ENCODE measurements at regions not wholly inside any gene's neighbourhood (a gene's known extent, or its start where the extent isn't known, plus 50 kb on each side); places are given as distances from the start of the nearest gene placed in this dataset.

GRCh38 chr20:57851796-57852195, 142.0 kb upstream of the PMEPA1 start:
- no peak overlapping the region for H3K4me2 ChIP-seq (ENCODE audit: low read length)
- H3K36me3 ChIP-seq (replicated peaks; ENCODE audit: low read depth, low read length), result no peaks in the 10 kb centered on the region
- peaks cover 76% of the 10 kb centered on the region for H3K27me3 ChIP-seq (ENCODE audit: low read depth, low read length)
- H3K79me2 ChIP-seq (ENCODE audit: low read length), result no peaks in the 10 kb centered on the region
- H3K9ac ChIP-seq (ENCODE audit: low read length), result no peak overlapping the region
- no peaks in the 10 kb centered on the region for H4K20me1 ChIP-seq (ENCODE audit: insufficient read depth, low read length)
- H2AFZ ChIP-seq (ENCODE audit: low read depth, low read length), result no peak overlapping the region
- H3K4me1 ChIP-seq (ENCODE audit: low read length), result no peaks in the 10 kb centered on the region
- no peak overlapping the region for H3K4me3 ChIP-seq (ENCODE audit: low read length)
- no peak overlapping the region for H3K27ac ChIP-seq (ENCODE audit: low read length)
- TF ChIP-seq EZH2phosphoT487 (IDR thresholded peaks at IDR 0.05; ENCODE audit: low read depth) (no peak), CTCF (IDR thresholded peaks at IDR 0.05; ENCODE audit: low read depth, low read length) (no peak)
- H3K9me3 ChIP-seq (ENCODE audit: insufficient read depth, low read length), result no peaks in the 10 kb centered on the region

GRCh38 chr20:57851025-57851682, 141.3 kb upstream of the PMEPA1 start:
- Histone ChIP-seq H3K4me3 (ENCODE audit: low read length) (no peak overlapping the region), H3K9ac (ENCODE audit: low read length) (no peak overlapping the region), H3K27me3 (ENCODE audit: low read depth, low read length) (peaks cover 75% of the 10 kb centered on the region), H3K4me2 (ENCODE audit: low read length) (no peak overlapping the region), H3K4me1 (ENCODE audit: low read length) (no peaks in the 10 kb centered on the region), H3K79me2 (ENCODE audit: low read length) (no peaks in the 10 kb centered on the region), H3K9me3 (ENCODE audit: insufficient read depth, low read length) (no peaks in the 10 kb centered on the region), H4K20me1 (ENCODE audit: insufficient read depth, low read length) (no peaks in the 10 kb centered on the region), H3K27ac (ENCODE audit: low read length) (no peak overlapping the region), H3K36me3 (replicated peaks; ENCODE audit: low read depth, low read length) (no peaks in the 10 kb centered on the region), H2AFZ (ENCODE audit: low read depth, low read length) (no peak overlapping the region)
- no peak for TF ChIP-seq EZH2phosphoT487 (IDR thresholded peaks at IDR 0.05; ENCODE audit: low read depth)
- TF ChIP-seq CTCF (IDR thresholded peaks at IDR 0.05; ENCODE audit: low read depth, low read length), result no peak

GRCh38 chr20:57849521-57850215, 139.9 kb upstream of the PMEPA1 start:
- peaks cover 73% of the 10 kb centered on the region for H3K27me3 ChIP-seq (ENCODE audit: low read depth, low read length)
- no peaks in the 10 kb centered on the region for H3K9me3 ChIP-seq (ENCODE audit: insufficient read depth, low read length)
- H3K4me3 ChIP-seq (ENCODE audit: low read length), result no peak overlapping the region
- no peaks in the 10 kb centered on the region for H4K20me1 ChIP-seq (ENCODE audit: insufficient read depth, low read length)
- H2AFZ ChIP-seq (ENCODE audit: low read depth, low read length), result no peak overlapping the region
- no peak overlapping the region for H3K4me2 ChIP-seq (ENCODE audit: low read length)
- no peak for TF ChIP-seq EZH2phosphoT487 (IDR thresholded peaks at IDR 0.05; ENCODE audit: low read depth)
- no peak for TF ChIP-seq CTCF (IDR thresholded peaks at IDR 0.05; ENCODE audit: low read depth, low read length)
- no peak overlapping the region for H3K27ac ChIP-seq (ENCODE audit: low read length)
- no peaks in the 10 kb centered on the region for H3K79me2 ChIP-seq (ENCODE audit: low read length)
- H3K9ac ChIP-seq (ENCODE audit: low read length), result no peak overlapping the region
- H3K36me3 ChIP-seq (replicated peaks; ENCODE audit: low read depth, low read length), result no peaks in the 10 kb centered on the region
- no peaks in the 10 kb centered on the region for H3K4me1 ChIP-seq (ENCODE audit: low read length)

GRCh38 chr20:57849121-57849520, 139.3 kb upstream of the PMEPA1 start:
- no peak overlapping the region for H3K4me2 ChIP-seq (ENCODE audit: low read length)
- H3K9me3 ChIP-seq (ENCODE audit: insufficient read depth, low read length), result no peaks in the 10 kb centered on the region
- no peak overlapping the region for H2AFZ ChIP-seq (ENCODE audit: low read depth, low read length)
- no peaks in the 10 kb centered on the region for H3K4me1 ChIP-seq (ENCODE audit: low read length)
- no peak overlapping the region for H3K4me3 ChIP-seq (ENCODE audit: low read length)
- H3K36me3 ChIP-seq (replicated peaks; ENCODE audit: low read depth, low read length), result no peaks in the 10 kb centered on the region
- peaks cover 69% of the 10 kb centered on the region for H3K27me3 ChIP-seq (ENCODE audit: low read depth, low read length)
- H3K79me2 ChIP-seq (ENCODE audit: low read length), result no peaks in the 10 kb centered on the region
- no peak overlapping the region for H3K27ac ChIP-seq (ENCODE audit: low read length)
- no peak for TF ChIP-seq EZH2phosphoT487 (IDR thresholded peaks at IDR 0.05; ENCODE audit: low read depth)
- no peak for TF ChIP-seq CTCF (IDR thresholded peaks at IDR 0.05; ENCODE audit: low read depth, low read length)
- no peak overlapping the region for H3K9ac ChIP-seq (ENCODE audit: low read length)
- no peaks in the 10 kb centered on the region for H4K20me1 ChIP-seq (ENCODE audit: insufficient read depth, low read length)
